ENCODE measurements at regions not wholly inside any gene's neighbourhood (a gene's known extent, or its start where the extent isn't known, plus 50 kb on each side); places are given as distances from the start of the nearest gene placed in this dataset.
"Not testable (repeated sequence)": the region's sequence is repeated elsewhere in the genome, so short reads cannot be mapped to it uniquely, and the experiment has no call there.

GRCh38 chr12:9304540-9304939 is 96.3 kb upstream of the PZP start:
- not testable (repeated sequence) for DNase-seq

- DNase-seq = not testable (repeated sequence)
Measured at GRCh38 chr12:9295872-9296271, 87.7 kb upstream of the PZP start.

- not testable (repeated sequence) for DNase-seq
Measured at GRCh38 chr12:9294072-9294620, 86.0 kb upstream of the PZP start.

GRCh38 chr12:9293391-9293790 is 85.2 kb upstream of the PZP start:
- not testable (repeated sequence) for DNase-seq

- not testable (repeated sequence) for DNase-seq
Measured at GRCh38 chr12:9289984-9290383, 81.8 kb upstream of the PZP start.

GRCh38 chr12:9284724-9285123 is 76.5 kb upstream of the PZP start:
- DNase-seq = not testable (repeated sequence)

- peak; percentile 27 for DNase-seq
Measured at GRCh38 chr12:9284197-9284596, 76.0 kb upstream of the PZP start.

- DNase-seq = peak; percentile 85
Measured at GRCh38 chr12:9283346-9284095, 75.3 kb upstream of the PZP start.

GRCh38 chr12:9276990-9277389 is 68.8 kb upstream of the PZP start:
- no peak for DNase-seq

- no peak for DNase-seq
Measured at GRCh38 chr12:9273276-9273675, 65.1 kb upstream of the PZP start.

GRCh38 chr12:9271875-9272274 is 63.7 kb upstream of the PZP start:
- no peak for DNase-seq

GRCh38 chr12:9264546-9264945 is 56.4 kb upstream of the PZP start:
- no peak for DNase-seq

- no peak for DNase-seq
Measured at GRCh38 chr12:9260931-9261330, 52.7 kb upstream of the PZP start.

- DNase-seq = no peak
Measured at GRCh38 chr12:9258676-9259075, 50.5 kb upstream of the PZP start.

Measured in hematopoietic multipotent progenitor cell treated with erythropoietin and hydrocortisone succinate and interleukin-3 and kit ligand, for 8 days (in vitro differentiated cells).